HL-60 (cell line): ENCODE measurements at regions not wholly inside any gene's neighbourhood (a gene's known extent, or its start where the extent isn't known, plus 50 kb on each side); places are given as distances from the start of the nearest gene placed in this dataset.

Experiments
- DNase-seq, 2 experiments: peaks; one replicate each; pipeline ENCODE4 v3.0.0-alpha.2; 2010 to 2020; ENCODE audit warnings: low read depth in 1 of 2, low spot score in 1 of 2
- H3K27ac ChIP-seq: fragments of 250-450 bp; sonication (Bioruptor Pico); replicated peaks from 2 replicates; pipeline ENCODE4 v1.5.1; 2020; ENCODE audit warnings: mild to moderate bottlenecking, moderate library complexity
- H3K27me3 ChIP-seq: fragments of 250-450 bp; sonication (Bioruptor Pico); 2 replicates; pipeline ENCODE4 v1.5.1; 2021; ENCODE audit warnings: mild to moderate bottlenecking, moderate library complexity; ENCODE audit not compliant: insufficient read depth, poor library complexity, severe bottlenecking
- H3K4me3 ChIP-seq: replicated peaks from 2 replicates; pipeline ENCODE4 v1.5.1; 2011; ENCODE audit warnings: mild to moderate bottlenecking, control low read depth, low read length; ENCODE audit not compliant: insufficient read depth
- GABPA ChIP-seq: IDR thresholded peaks from 2 replicates; pipeline ENCODE4 v1.6.1; 2012; ENCODE audit warnings: low read depth
- POLR2AphosphoS5 ChIP-seq: IDR thresholded peaks from 2 replicates; pipeline ENCODE4 v1.6.1; 2012; ENCODE audit warnings: low read depth
- SPI1 ChIP-seq: IDR thresholded peaks from 2 replicates; pipeline ENCODE4 v1.6.1; 2012; ENCODE audit warnings: low read depth, mild to moderate bottlenecking, borderline replicate concordance
- TF ChIP-seq, protein P1 (sequence below): IDR thresholded peaks from one replicate; pipeline ENCODE4 v1.5.1; 2011; ENCODE audit warnings: low read length, control low read depth, inconsistent platforms; ENCODE audit not compliant: insufficient read depth
- TF ChIP-seq, protein P2 (sequence below): IDR thresholded peaks from 2 replicates; pipeline ENCODE4 v1.6.1; 2012; ENCODE audit warnings: low read depth; ENCODE audit not compliant: insufficient replicate concordance

DNA sequence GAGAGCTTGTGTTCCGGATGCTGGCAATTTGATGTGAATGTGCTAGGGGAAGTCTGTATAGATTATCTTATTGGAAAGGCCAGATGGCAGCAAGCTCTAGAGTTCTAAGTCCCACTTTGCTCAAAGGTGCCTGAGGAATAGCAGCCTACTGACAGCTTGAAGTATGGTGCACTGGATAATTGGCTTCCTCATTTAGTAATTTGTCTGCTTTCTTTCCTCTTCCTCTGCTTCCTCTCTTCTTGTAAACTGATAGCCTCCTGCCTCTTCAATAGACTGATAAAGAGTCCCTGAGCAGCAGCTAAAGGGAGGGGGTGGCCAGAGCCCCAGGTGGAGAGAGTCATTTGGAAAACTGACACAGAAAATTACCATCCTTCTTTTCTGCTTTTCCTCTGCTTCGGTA lies 177.3 kb downstream of the FGF1 start:
- DNase-seq, result no peak
- no peak overlapping the region for H3K27ac ChIP-seq
- H3K4me3 ChIP-seq, result no peak overlapping the region
- no peaks in the 10 kb centered on the region for H3K27me3 ChIP-seq
- TF ChIP-seq GABPA, result no peak
- TF ChIP-seq POLR2AphosphoS5, result no peak
- TF ChIP-seq, protein P1, sequence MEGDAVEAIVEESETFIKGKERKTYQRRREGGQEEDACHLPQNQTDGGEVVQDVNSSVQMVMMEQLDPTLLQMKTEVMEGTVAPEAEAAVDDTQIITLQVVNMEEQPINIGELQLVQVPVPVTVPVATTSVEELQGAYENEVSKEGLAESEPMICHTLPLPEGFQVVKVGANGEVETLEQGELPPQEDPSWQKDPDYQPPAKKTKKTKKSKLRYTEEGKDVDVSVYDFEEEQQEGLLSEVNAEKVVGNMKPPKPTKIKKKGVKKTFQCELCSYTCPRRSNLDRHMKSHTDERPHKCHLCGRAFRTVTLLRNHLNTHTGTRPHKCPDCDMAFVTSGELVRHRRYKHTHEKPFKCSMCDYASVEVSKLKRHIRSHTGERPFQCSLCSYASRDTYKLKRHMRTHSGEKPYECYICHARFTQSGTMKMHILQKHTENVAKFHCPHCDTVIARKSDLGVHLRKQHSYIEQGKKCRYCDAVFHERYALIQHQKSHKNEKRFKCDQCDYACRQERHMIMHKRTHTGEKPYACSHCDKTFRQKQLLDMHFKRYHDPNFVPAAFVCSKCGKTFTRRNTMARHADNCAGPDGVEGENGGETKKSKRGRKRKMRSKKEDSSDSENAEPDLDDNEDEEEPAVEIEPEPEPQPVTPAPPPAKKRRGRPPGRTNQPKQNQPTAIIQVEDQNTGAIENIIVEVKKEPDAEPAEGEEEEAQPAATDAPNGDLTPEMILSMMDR, result no peak
- TF ChIP-seq SPI1, result no peak
- TF ChIP-seq, protein P2, sequence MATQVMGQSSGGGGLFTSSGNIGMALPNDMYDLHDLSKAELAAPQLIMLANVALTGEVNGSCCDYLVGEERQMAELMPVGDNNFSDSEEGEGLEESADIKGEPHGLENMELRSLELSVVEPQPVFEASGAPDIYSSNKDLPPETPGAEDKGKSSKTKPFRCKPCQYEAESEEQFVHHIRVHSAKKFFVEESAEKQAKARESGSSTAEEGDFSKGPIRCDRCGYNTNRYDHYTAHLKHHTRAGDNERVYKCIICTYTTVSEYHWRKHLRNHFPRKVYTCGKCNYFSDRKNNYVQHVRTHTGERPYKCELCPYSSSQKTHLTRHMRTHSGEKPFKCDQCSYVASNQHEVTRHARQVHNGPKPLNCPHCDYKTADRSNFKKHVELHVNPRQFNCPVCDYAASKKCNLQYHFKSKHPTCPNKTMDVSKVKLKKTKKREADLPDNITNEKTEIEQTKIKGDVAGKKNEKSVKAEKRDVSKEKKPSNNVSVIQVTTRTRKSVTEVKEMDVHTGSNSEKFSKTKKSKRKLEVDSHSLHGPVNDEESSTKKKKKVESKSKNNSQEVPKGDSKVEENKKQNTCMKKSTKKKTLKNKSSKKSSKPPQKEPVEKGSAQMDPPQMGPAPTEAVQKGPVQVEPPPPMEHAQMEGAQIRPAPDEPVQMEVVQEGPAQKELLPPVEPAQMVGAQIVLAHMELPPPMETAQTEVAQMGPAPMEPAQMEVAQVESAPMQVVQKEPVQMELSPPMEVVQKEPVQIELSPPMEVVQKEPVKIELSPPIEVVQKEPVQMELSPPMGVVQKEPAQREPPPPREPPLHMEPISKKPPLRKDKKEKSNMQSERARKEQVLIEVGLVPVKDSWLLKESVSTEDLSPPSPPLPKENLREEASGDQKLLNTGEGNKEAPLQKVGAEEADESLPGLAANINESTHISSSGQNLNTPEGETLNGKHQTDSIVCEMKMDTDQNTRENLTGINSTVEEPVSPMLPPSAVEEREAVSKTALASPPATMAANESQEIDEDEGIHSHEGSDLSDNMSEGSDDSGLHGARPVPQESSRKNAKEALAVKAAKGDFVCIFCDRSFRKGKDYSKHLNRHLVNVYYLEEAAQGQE, result no peak

DNA sequence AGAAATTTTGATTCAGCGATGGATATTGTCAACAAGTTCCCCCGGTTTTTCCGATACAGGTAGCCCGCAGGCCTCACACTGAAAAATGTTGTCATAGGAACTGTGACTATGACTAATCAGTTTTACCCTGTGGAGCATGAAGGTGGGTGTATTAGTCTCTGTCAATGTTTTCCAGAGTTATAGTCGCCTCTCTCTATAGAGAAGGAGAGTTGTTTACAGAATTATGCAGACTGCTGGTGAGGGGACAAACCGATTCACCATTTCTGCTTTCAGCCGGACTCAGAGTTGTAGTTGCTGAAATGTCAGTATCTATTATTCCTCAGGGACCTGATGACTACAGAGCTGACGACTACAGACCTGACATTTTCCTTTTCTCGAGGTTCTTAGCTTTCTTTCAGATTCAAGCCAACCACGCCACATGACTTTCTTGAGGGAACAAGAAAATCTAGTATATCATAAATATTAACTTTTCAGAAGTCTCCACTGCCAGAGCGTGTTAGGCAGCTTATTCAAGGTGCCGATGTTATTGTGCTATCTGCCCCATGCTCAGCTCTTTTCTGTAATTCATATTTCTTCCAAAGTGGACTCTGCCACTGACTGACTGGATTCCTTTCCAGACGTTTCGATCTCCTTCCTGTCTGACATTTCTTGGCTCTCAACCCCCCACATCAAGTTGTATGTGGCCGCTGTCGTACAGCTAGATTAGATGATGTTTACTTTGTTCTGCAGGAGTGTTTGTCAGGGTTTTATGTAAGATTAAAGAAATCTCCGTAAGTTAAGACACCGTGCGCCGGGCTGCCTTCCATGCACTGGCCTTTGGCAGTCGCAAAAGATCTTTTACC lies 178.1 kb downstream of the FGF1 start:
- Histone ChIP-seq H3K27ac (no peak overlapping the region), H3K4me3 (no peak overlapping the region), H3K27me3 (no peaks in the 10 kb centered on the region)
- TF ChIP-seq, protein P1, result no peak
- TF ChIP-seq, protein P2, result no peak
- TF ChIP-seq SPI1, result no peak
- no peak for TF ChIP-seq GABPA
- TF ChIP-seq POLR2AphosphoS5, result no peak
- no peak for DNase-seq

DNA sequence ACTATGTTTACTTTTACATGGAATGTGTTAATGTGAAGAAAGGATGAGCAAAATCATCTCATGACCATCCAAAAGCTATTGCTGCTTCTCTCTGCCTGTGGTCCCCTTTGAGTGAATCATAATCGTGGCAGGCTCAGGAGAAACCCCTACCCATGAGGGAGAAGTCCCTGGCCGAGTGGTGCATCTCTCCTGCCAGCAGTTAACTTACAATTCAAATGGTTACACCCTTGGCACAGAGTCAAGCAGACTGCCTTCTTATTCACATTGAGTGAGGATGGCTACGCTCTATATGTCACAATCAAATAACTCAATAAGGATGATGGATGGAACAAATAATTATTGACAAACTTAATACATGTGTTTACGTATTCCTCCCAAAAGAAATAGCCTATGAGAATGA lies 179.1 kb downstream of the FGF1 start:
- Histone ChIP-seq H3K4me3 (no peak overlapping the region), H3K27me3 (no peaks in the 10 kb centered on the region), H3K27ac (no peak overlapping the region)
- DNase-seq, result no peak
- no peak for TF ChIP-seq POLR2AphosphoS5
- TF ChIP-seq, protein P2, result no peak
- no peak for TF ChIP-seq GABPA
- TF ChIP-seq, protein P1, result no peak
- no peak for TF ChIP-seq SPI1
